ENCODE measurements at regions not wholly inside any gene's neighbourhood (a gene's known extent, or its start where the extent isn't known, plus 50 kb on each side); places are given as distances from the start of the nearest gene placed in this dataset.

GRCh38 chr1:57747818-57748217 lies 324.0 kb upstream of the DAB1 start:
- TF ChIP-seq POLR2A (IDR thresholded peaks at IDR 0.05) = no peak
- TF ChIP-seq CTCF (IDR thresholded peaks at IDR 0.05) = no peak

All from Peyer's patch (tissue), 4 donors.